ENCODE measurements at regions not wholly inside any gene's neighbourhood (a gene's known extent, or its start where the extent isn't known, plus 50 kb on each side); places are given as distances from the start of the nearest gene placed in this dataset.
A peak's percentile ranks its signal among the peaks of the same experiment; 100 is the strongest.
"Not testable (repeated sequence)": the region's sequence is repeated elsewhere in the genome, so short reads cannot be mapped to it uniquely, and the experiment has no call there.

- Histone ChIP-seq H3K4me3 (no peak overlapping the region), H3K9me3 (no peaks in the 10 kb centered on the region), H3K36me3 (ENCODE audit: low read depth) (no peaks in the 10 kb centered on the region), H3K4me1 (ENCODE audit: low read depth) (no peaks in the 10 kb centered on the region)
- no peak for TF ChIP-seq CTCF (IDR thresholded peaks at IDR 0.05)
- DNase-seq: no peak
- ATAC-seq: no peak
- intact Hi-C loops (cut with DNase I, micrococcal nuclease): no loop called here
Measured at GRCh38 chr4:3599951-3600350, 67.7 kb upstream of the LRPAP1 start.

GRCh38 chr4:3598695-3599227 is 66.5 kb upstream of the LRPAP1 start:
- intact Hi-C loops (cut with DNase I, micrococcal nuclease): no loop called here
- H3K4me3 ChIP-seq: no peak overlapping the region
- no peaks in the 10 kb centered on the region for H3K36me3 ChIP-seq (ENCODE audit: low read depth)
- DNase-seq: no peak
- no peak for TF ChIP-seq CTCF (IDR thresholded peaks at IDR 0.05)
- H3K9me3 ChIP-seq: no peaks in the 10 kb centered on the region
- no peaks in the 10 kb centered on the region for H3K4me1 ChIP-seq (ENCODE audit: low read depth)
- ATAC-seq: no peak

GRCh38 chr4:3597896-3598505 is 65.8 kb upstream of the LRPAP1 start:
- intact Hi-C loops (cut with DNase I, micrococcal nuclease); H3K4me1 ChIP-seq (ENCODE audit: low read depth); DNase-seq; ATAC-seq; H3K36me3 ChIP-seq (ENCODE audit: low read depth); H3K9me3 ChIP-seq; H3K4me3 ChIP-seq: not testable (repeated sequence)

GRCh38 chr4:3596957-3597733 is 64.9 kb upstream of the LRPAP1 start:
- DNase-seq: peak in 2 of 3 donors; percentile 14 to 27
- H3K4me3 ChIP-seq; ATAC-seq; H3K36me3 ChIP-seq (ENCODE audit: low read depth); intact Hi-C loops (cut with DNase I, micrococcal nuclease); H3K4me1 ChIP-seq (ENCODE audit: low read depth); H3K9me3 ChIP-seq: not testable (repeated sequence)

GRCh38 chr4:3595627-3596291 is 63.5 kb upstream of the LRPAP1 start:
- ATAC-seq; H3K36me3 ChIP-seq (ENCODE audit: low read depth); intact Hi-C loops (cut with DNase I, micrococcal nuclease); H3K4me3 ChIP-seq; H3K4me1 ChIP-seq (ENCODE audit: low read depth); H3K9me3 ChIP-seq: not testable (repeated sequence)
- DNase-seq: peak in 1 of 3 donors; percentile 8

- ATAC-seq; DNase-seq; H3K4me1 ChIP-seq (ENCODE audit: low read depth); H3K4me3 ChIP-seq; H3K9me3 ChIP-seq; H3K36me3 ChIP-seq (ENCODE audit: low read depth); intact Hi-C loops (cut with DNase I, micrococcal nuclease): not testable (repeated sequence)
Measured at GRCh38 chr4:3594751-3595150, 62.5 kb upstream of the LRPAP1 start.

GRCh38 chr4:3589946-3590924 is 58.0 kb upstream of the LRPAP1 start:
- H3K4me3 ChIP-seq; H3K4me1 ChIP-seq (ENCODE audit: low read depth); ATAC-seq; DNase-seq; H3K9me3 ChIP-seq; H3K36me3 ChIP-seq (ENCODE audit: low read depth); intact Hi-C loops (cut with DNase I, micrococcal nuclease): not testable (repeated sequence)

GRCh38 chr4:3589379-3589778 is 57.2 kb upstream of the LRPAP1 start:
- H3K9me3 ChIP-seq; intact Hi-C loops (cut with DNase I, micrococcal nuclease); H3K4me3 ChIP-seq; H3K36me3 ChIP-seq (ENCODE audit: low read depth); H3K4me1 ChIP-seq (ENCODE audit: low read depth); ATAC-seq; DNase-seq: not testable (repeated sequence)

- H3K9me3 ChIP-seq; ATAC-seq; intact Hi-C loops (cut with DNase I, micrococcal nuclease); H3K4me3 ChIP-seq; H3K36me3 ChIP-seq (ENCODE audit: low read depth); H3K4me1 ChIP-seq (ENCODE audit: low read depth): not testable (repeated sequence)
- peak in 1 of 3 donors; percentile 19 for DNase-seq
Measured at GRCh38 chr4:3588517-3589194, 56.4 kb upstream of the LRPAP1 start.

- intact Hi-C loops (cut with DNase I, micrococcal nuclease); H3K9me3 ChIP-seq; ATAC-seq; H3K4me3 ChIP-seq; H3K36me3 ChIP-seq (ENCODE audit: low read depth); H3K4me1 ChIP-seq (ENCODE audit: low read depth): not testable (repeated sequence)
- peak in 1 of 3 donors; percentile 19 for DNase-seq
Measured at GRCh38 chr4:3586596-3586995, 54.4 kb upstream of the LRPAP1 start.

- H3K9me3 ChIP-seq; H3K4me1 ChIP-seq (ENCODE audit: low read depth); intact Hi-C loops (cut with DNase I, micrococcal nuclease); H3K36me3 ChIP-seq (ENCODE audit: low read depth); H3K4me3 ChIP-seq: not testable (repeated sequence)
- DNase-seq (peak in 2 of 3 donors; percentile 22 to 23), ATAC-seq (peak; percentile 12)
Measured at GRCh38 chr4:3585567-3585966, 53.3 kb upstream of the LRPAP1 start.
